Activated gamma-delta T cell treated with anti-CD3 and anti-CD28 coated beads, Interleukin-2, amount 50 U/mL, for 16 hours (primary cell): ENCODE measurements at regions not wholly inside any gene's neighbourhood (a gene's known extent, or its start where the extent isn't known, plus 50 kb on each side); places are given as distances from the start of the nearest gene placed in this dataset.

ENCODE experiments used
- DNase-seq: peaks from one replicate; pipeline ENCODE4 v3.0.0-alpha.2; 2020; ENCODE audit warnings: low read depth

- no peak for DNase-seq
Observed at GRCh38 chr13:40077396-40078027, 422.1 kb downstream of the COG6 start.

- DNase-seq: no peak
Observed at GRCh38 chr13:40079721-40080120, 424.3 kb downstream of the COG6 start.

- no peak for DNase-seq
Observed at GRCh38 chr13:40080676-40081075, 425.2 kb downstream of the COG6 start.

GRCh38 chr13:40082639-40083038, 427.2 kb downstream of the COG6 start:
- no peak for DNase-seq

- DNase-seq: no peak
Observed at GRCh38 chr13:40083841-40084240, 428.4 kb downstream of the COG6 start.

- no peak for DNase-seq
Observed at GRCh38 chr13:40084934-40085333, 429.5 kb downstream of the COG6 start.

GRCh38 chr13:40087091-40088002, 431.9 kb downstream of the COG6 start:
- no peak for DNase-seq

- DNase-seq: no peak
Observed at GRCh38 chr13:40094056-40094455, 438.6 kb downstream of the COG6 start.

- no peak for DNase-seq
Observed at GRCh38 chr13:40095695-40096356, 440.4 kb downstream of the COG6 start.

- DNase-seq: peak; percentile 8
Observed at GRCh38 chr13:40096357-40096901, 441.0 kb downstream of the COG6 start.

GRCh38 chr13:40098246-40098645, 442.8 kb downstream of the COG6 start:
- DNase-seq: no peak

- no peak for DNase-seq
Observed at GRCh38 chr13:40101708-40102359, 446.4 kb downstream of the COG6 start.

GRCh38 chr13:40102360-40102727, 446.9 kb downstream of the COG6 start:
- DNase-seq: no peak

- DNase-seq: peak; percentile 34
Observed at GRCh38 chr13:40102854-40103253, 447.4 kb downstream of the COG6 start.

- no peak for DNase-seq
Observed at GRCh38 chr13:40103864-40104263, 448.4 kb downstream of the COG6 start.

- no peak for DNase-seq
Observed at GRCh38 chr13:40105231-40105630, 449.8 kb downstream of the COG6 start.

GRCh38 chr13:40109351-40109844, 453.9 kb downstream of the COG6 start:
- no peak for DNase-seq

GRCh38 chr13:40113643-40114304, 458.3 kb downstream of the COG6 start:
- no peak for DNase-seq

GRCh38 chr13:40114305-40114896, 458.9 kb downstream of the COG6 start:
- no peak for DNase-seq

- DNase-seq: no peak
Observed at GRCh38 chr13:40115426-40115825, 460.0 kb downstream of the COG6 start.

GRCh38 chr13:40116008-40116407, 460.5 kb downstream of the COG6 start:
- DNase-seq: no peak
